ENCODE measurements at regions not wholly inside any gene's neighbourhood (a gene's known extent, or its start where the extent isn't known, plus 50 kb on each side); places are given as distances from the start of the nearest gene placed in this dataset.
A peak's percentile ranks its signal among the peaks of the same experiment; 100 is the strongest.

- Mint-ChIP-seq H3K4me3 (ENCODE audit: unreplicated experiment) (no peak overlapping the region), H3K27ac (ENCODE audit: unreplicated experiment) (peak overlapping the region; percentile 42), H3K9me3 (ENCODE audit: unreplicated experiment) (peaks cover 2% of the 10 kb centered on the region), H3K36me3 (ENCODE audit: low read depth, unreplicated experiment) (no peaks in the 10 kb centered on the region), H3K4me1 (ENCODE audit: low read depth, unreplicated experiment) (peaks cover 3% of the 10 kb centered on the region), H3K27me3 (ENCODE audit: low read depth, unreplicated experiment) (no peaks in the 10 kb centered on the region)
- H4K20me1 ChIP-seq (ENCODE audit: insufficient read depth, low read length) = no peaks in the 10 kb centered on the region
- H3K27ac ChIP-seq (ENCODE audit: low read depth, low read length) = no peak overlapping the region
- FAIRE-seq = peak; percentile 54
- no peaks in the 10 kb centered on the region for H3K79me2 ChIP-seq (ENCODE audit: insufficient read depth, low read length)
- H2AFZ ChIP-seq (ENCODE audit: low read depth, low read length) = no peak overlapping the region
- no peaks in the 10 kb centered on the region for H3K27me3 ChIP-seq (ENCODE audit: insufficient read depth, low read length)
- H3K36me3 ChIP-seq (ENCODE audit: insufficient read depth, low read length) = no peaks in the 10 kb centered on the region
- no peaks in the 10 kb centered on the region for H3K4me1 ChIP-seq (ENCODE audit: insufficient read depth, low read length)
- TF ChIP-seq CTCF (IDR thresholded peaks at IDR 0.05; ENCODE audit: insufficient read depth, low read depth, low read length) (no peak), EZH2 (IDR thresholded peaks at IDR 0.05; ENCODE audit: insufficient read depth, low read length) (no peak)
- no peaks in the 10 kb centered on the region for H3K9me3 ChIP-seq (ENCODE audit: insufficient read depth, low read depth, low read length)
- DNase-seq (ENCODE audit: low read depth) = peak; percentile 100
- no peak overlapping the region for H3K4me2 ChIP-seq (ENCODE audit: low read length)
- H3K9ac ChIP-seq (ENCODE audit: low read length) = no peak overlapping the region
- no peak overlapping the region for H3K4me3 ChIP-seq (ENCODE audit: insufficient read depth, low read depth, low read length)
Observed at GRCh38 chr5:90293931-90294330, 115.6 kb downstream of the CETN3 start.

- no peaks in the 10 kb centered on the region for H3K4me1 ChIP-seq (ENCODE audit: insufficient read depth, low read length)
- H2AFZ ChIP-seq (ENCODE audit: low read depth, low read length) = no peak overlapping the region
- Mint-ChIP-seq H3K27ac (ENCODE audit: unreplicated experiment) (no peak overlapping the region), H3K4me3 (ENCODE audit: unreplicated experiment) (no peak overlapping the region), H3K27me3 (ENCODE audit: low read depth, unreplicated experiment) (no peaks in the 10 kb centered on the region), H3K4me1 (ENCODE audit: low read depth, unreplicated experiment) (peaks cover 3% of the 10 kb centered on the region), H3K9me3 (ENCODE audit: unreplicated experiment) (peaks cover 2% of the 10 kb centered on the region), H3K36me3 (ENCODE audit: low read depth, unreplicated experiment) (no peaks in the 10 kb centered on the region)
- H3K4me2 ChIP-seq (ENCODE audit: low read length) = no peak overlapping the region
- FAIRE-seq = no peak
- H3K27ac ChIP-seq (ENCODE audit: low read depth, low read length) = no peak overlapping the region
- no peaks in the 10 kb centered on the region for H3K27me3 ChIP-seq (ENCODE audit: insufficient read depth, low read length)
- H3K9ac ChIP-seq (ENCODE audit: low read length) = no peak overlapping the region
- no peak for DNase-seq (ENCODE audit: low read depth)
- H4K20me1 ChIP-seq (ENCODE audit: insufficient read depth, low read length) = no peaks in the 10 kb centered on the region
- H3K9me3 ChIP-seq (ENCODE audit: insufficient read depth, low read depth, low read length) = no peaks in the 10 kb centered on the region
- TF ChIP-seq EZH2 (IDR thresholded peaks at IDR 0.05; ENCODE audit: insufficient read depth, low read length) = no peak
- TF ChIP-seq CTCF (IDR thresholded peaks at IDR 0.05; ENCODE audit: insufficient read depth, low read depth, low read length) = no peak
- H3K36me3 ChIP-seq (ENCODE audit: insufficient read depth, low read length) = no peaks in the 10 kb centered on the region
- no peaks in the 10 kb centered on the region for H3K79me2 ChIP-seq (ENCODE audit: insufficient read depth, low read length)
- no peak overlapping the region for H3K4me3 ChIP-seq (ENCODE audit: insufficient read depth, low read depth, low read length)
Observed at GRCh38 chr5:90290648-90291047, 118.9 kb downstream of the CETN3 start.

- no peaks in the 10 kb centered on the region for H3K4me1 ChIP-seq (ENCODE audit: insufficient read depth, low read length)
- no peak overlapping the region for H3K4me2 ChIP-seq (ENCODE audit: low read length)
- no peak overlapping the region for H3K4me3 ChIP-seq (ENCODE audit: insufficient read depth, low read depth, low read length)
- no peaks in the 10 kb centered on the region for H3K27me3 ChIP-seq (ENCODE audit: insufficient read depth, low read length)
- H3K36me3 ChIP-seq (ENCODE audit: insufficient read depth, low read length) = no peaks in the 10 kb centered on the region
- Mint-ChIP-seq H3K4me1 (ENCODE audit: low read depth, unreplicated experiment) (peaks cover 3% of the 10 kb centered on the region), H3K27me3 (ENCODE audit: low read depth, unreplicated experiment) (no peaks in the 10 kb centered on the region), H3K4me3 (ENCODE audit: unreplicated experiment) (no peak overlapping the region), H3K9me3 (ENCODE audit: unreplicated experiment) (peaks cover 2% of the 10 kb centered on the region), H3K27ac (ENCODE audit: unreplicated experiment) (no peak overlapping the region), H3K36me3 (ENCODE audit: low read depth, unreplicated experiment) (peaks cover 2% of the 10 kb centered on the region)
- peak overlapping the region; percentile 4 for H2AFZ ChIP-seq (ENCODE audit: low read depth, low read length)
- H3K79me2 ChIP-seq (ENCODE audit: insufficient read depth, low read length) = no peaks in the 10 kb centered on the region
- H3K9me3 ChIP-seq (ENCODE audit: insufficient read depth, low read depth, low read length) = no peaks in the 10 kb centered on the region
- DNase-seq (ENCODE audit: low read depth) (no peak), FAIRE-seq (no peak)
- no peak for TF ChIP-seq CTCF (IDR thresholded peaks at IDR 0.05; ENCODE audit: insufficient read depth, low read depth, low read length)
- TF ChIP-seq EZH2 (IDR thresholded peaks at IDR 0.05; ENCODE audit: insufficient read depth, low read length) = no peak
- no peak overlapping the region for H3K27ac ChIP-seq (ENCODE audit: low read depth, low read length)
- no peaks in the 10 kb centered on the region for H4K20me1 ChIP-seq (ENCODE audit: insufficient read depth, low read length)
- H3K9ac ChIP-seq (ENCODE audit: low read length) = no peak overlapping the region
Observed at GRCh38 chr5:90289837-90290236, 119.7 kb downstream of the CETN3 start.
